CD4-positive, alpha-beta memory T cell (primary cell): ENCODE measurements at regions not wholly inside any gene's neighbourhood (a gene's known extent, or its start where the extent isn't known, plus 50 kb on each side); places are given as distances from the start of the nearest gene placed in this dataset.

Experiments
- CTCF ChIA-PET: fragments of 350-600 bp; sonication (Branson Sonifier 250); formaldehyde crosslinking; loops from one replicate; lab custom pipeline; 2021; ENCODE audit warnings: inconsistent platforms; ENCODE audit not compliant: partially characterized antibody; lab: Charles Lee
- POLR2A ChIA-PET: fragments of 350-600 bp; sonication (Branson Sonifier 250); formaldehyde crosslinking; loops from one replicate; lab custom pipeline; 2021; ENCODE audit not compliant: partially characterized antibody; lab: Charles Lee
- DNase-seq, 5 donors: peaks; one replicate each; pipeline versions ENCODE4 v3.0.0 to v3.0.0-alpha.2; 2020 to 2022; ENCODE audit warnings: mixed read lengths in 1 of 5
- H3K27ac ChIP-seq: one replicate; pipeline ENCODE4 v1.7.0; 2013; ENCODE audit warnings: low read depth, low read length
- H3K27me3 ChIP-seq: 2 replicates; pipeline ENCODE4 v1.7.0; 2013; ENCODE audit warnings: mild to moderate bottlenecking, low read length, moderate library complexity; ENCODE audit not compliant: insufficient read depth
- H3K36me3 ChIP-seq: 2 replicates; pipeline ENCODE4 v1.7.0; 2013; ENCODE audit warnings: mild to moderate bottlenecking, low read length, moderate library complexity; ENCODE audit not compliant: insufficient read depth
- H3K4me1 ChIP-seq: 2 replicates; pipeline ENCODE4 v1.7.0; 2013; ENCODE audit warnings: mild to moderate bottlenecking, low read length, moderate library complexity; ENCODE audit not compliant: insufficient read depth
- H3K4me3 ChIP-seq, 2 donors: one replicate each; pipeline ENCODE4 v1.7.0; 2013; ENCODE audit warnings: low read length in 2 of 2, mild to moderate bottlenecking in 1 of 2
- H3K9me3 ChIP-seq, 2 donors: one replicate each; pipeline ENCODE4 v1.7.0; 2013; ENCODE audit warnings: low read length in 2 of 2, control low read depth in 1 of 2; ENCODE audit not compliant: control insufficient read depth in 1 of 2
- H3K27ac Mint-ChIP-seq, 7 donors: one replicate each; pipeline ENCODE4 v1.8.0; 2020 to 2021; ENCODE audit warnings: mixed read lengths in 7 of 7, mild to moderate bottlenecking in 6 of 7, inconsistent platforms in 3 of 7, moderate library complexity in 3 of 7
- H3K27me3 Mint-ChIP-seq, 2 donors: one replicate each; pipeline ENCODE4 v1.8.0; 2020 to 2021; ENCODE audit warnings: mixed read lengths in 2 of 2
- H3K36me3 Mint-ChIP-seq, 2 donors: one replicate each; pipeline ENCODE4 v1.8.0; 2020 to 2021; ENCODE audit warnings: mixed read lengths in 2 of 2, inconsistent platforms in 1 of 2, mild to moderate bottlenecking in 1 of 2
- H3K4me1 Mint-ChIP-seq, 4 donors: one replicate each; pipeline ENCODE4 v1.8.0; 2020 to 2021; ENCODE audit warnings: mixed read lengths in 4 of 4, mild to moderate bottlenecking in 1 of 4
- H3K4me3 Mint-ChIP-seq, 8 donors: one replicate each; pipeline ENCODE4 v1.8.0; 2020 to 2021; ENCODE audit warnings: mixed read lengths in 8 of 8, mild to moderate bottlenecking in 7 of 8, moderate library complexity in 6 of 8, inconsistent platforms in 3 of 8
- H3K9me3 Mint-ChIP-seq, 8 donors: one replicate each; pipeline ENCODE4 v1.8.0; 2020 to 2021; ENCODE audit warnings: mixed read lengths in 8 of 8, mild to moderate bottlenecking in 5 of 8, inconsistent platforms in 3 of 8, moderate library complexity in 1 of 8
- intact Hi-C: fragments of 100-400 bp; cut with micrococcal nuclease; formaldehyde crosslinking; loops from one replicate; pipeline ENCODE4 v1.15.1; 2023

GRCh38 chr2:101569886-101570520 is 95.1 kb upstream of the RFX8 start:
- Histone ChIP-seq H3K27me3 (no peaks in the 10 kb centered on the region), H3K27ac (peak overlapping the region; percentile 29), H3K4me1 (peaks cover 19% of the 10 kb centered on the region), H3K36me3 (no peaks in the 10 kb centered on the region), H3K4me3 (no peak overlapping the region), H3K9me3 (no peaks in the 10 kb centered on the region)
- Mint-ChIP-seq H3K9me3 (peaks cover 0 to 5% (median 0%) of the 10 kb centered on the region in 8 donors), H3K27me3 (no peaks in the 10 kb centered on the region), H3K4me3 (peak overlapping the region in 6 of 8 donors; percentile 73 to 92 (median 82)), H3K4me1 (peaks cover 18 to 62% (median 44%) of the 10 kb centered on the region in 4 donors), H3K36me3 (no peaks in the 10 kb centered on the region), H3K27ac (peak overlapping the region in 6 of 7 donors; percentile 82 to 96 (median 92))
- intact Hi-C loops: loop anchor here (2.0 to 5.0 kb wide), 3 partner anchors 82 to 253 kb away; no protein-coding TSS in a partner anchor
- CTCF ChIA-PET: interaction anchor here (1.3 to 2.8 kb wide), 4 partner anchors 12 to 151 kb away, joined by 3 to 8 read pairs (median 6); partner anchors contain the start of gene MAP4K4
- no peak for DNase-seq
- POLR2A ChIA-PET: interaction anchor here (0.8 to 2.4 kb wide), 7 partner anchors 9 to 261 kb away, joined by 3 to 8 read pairs (median 4); partner anchors contain the start of genes MAP4K4 and RFX8

DNA sequence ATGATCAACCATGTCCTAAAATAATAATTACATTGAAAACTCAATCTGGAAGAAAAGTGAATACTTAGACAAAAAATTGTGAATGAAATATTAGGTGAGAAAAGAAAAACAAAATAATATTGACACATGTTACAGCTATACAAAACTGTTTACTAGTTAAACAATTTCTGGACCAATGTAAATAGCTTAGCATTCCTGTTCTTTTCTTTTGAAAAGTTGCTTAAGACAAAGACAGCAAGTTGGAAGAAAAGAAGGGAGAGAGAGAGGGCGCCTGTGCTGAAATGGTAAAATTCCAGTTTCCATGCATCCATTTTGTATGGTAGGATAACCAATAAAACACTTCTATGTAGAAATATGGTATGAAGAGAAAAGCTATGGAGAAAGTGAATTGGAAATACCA is 94.1 kb upstream of the RFX8 start:
- intact Hi-C loops: no loop called here
- Mint-ChIP-seq H3K27me3 (no peaks in the 10 kb centered on the region), H3K27ac (peak overlapping the region in 3 of 7 donors; percentile 16 to 80 (median 53)), H3K4me3 (peak overlapping the region in 3 of 8 donors; percentile 9 to 46 (median 27)), H3K36me3 (no peaks in the 10 kb centered on the region), H3K4me1 (peaks cover 23 to 58% (median 42%) of the 10 kb centered on the region in 4 donors), H3K9me3 (peaks cover 0 to 5% (median 0%) of the 10 kb centered on the region in 8 donors)
- Histone ChIP-seq H3K4me3 (no peak overlapping the region), H3K9me3 (no peaks in the 10 kb centered on the region), H3K36me3 (no peaks in the 10 kb centered on the region), H3K27me3 (no peaks in the 10 kb centered on the region), H3K4me1 (peaks cover 19% of the 10 kb centered on the region), H3K27ac (no peak overlapping the region)
- POLR2A ChIA-PET: interaction anchor here (0.7 to 1.1 kb wide), 3 partner anchors 32 to 147 kb away, joined by 3 to 4 read pairs (median 3); partner anchors contain the start of gene RFX8
- DNase-seq: no peak
- CTCF ChIA-PET: interaction anchor here (0.7 to 1.2 kb wide), 2 partner anchors 28 to 261 kb away, joined by 3 read pairs; no protein-coding TSS in a partner anchor

GRCh38 chr2:101566632-101567228 is 91.8 kb upstream of the RFX8 start:
- no peak for DNase-seq
- no peaks in the 10 kb centered on the region for H3K27me3 Mint-ChIP-seq
- no peak overlapping the region for H3K27ac Mint-ChIP-seq
- no peak overlapping the region for H3K4me3 Mint-ChIP-seq
- Histone ChIP-seq H3K9me3 (no peaks in the 10 kb centered on the region), H3K4me3 (no peak overlapping the region), H3K4me1 (peaks cover 32% of the 10 kb centered on the region), H3K27ac (no peak overlapping the region), H3K27me3 (no peaks in the 10 kb centered on the region), H3K36me3 (no peaks in the 10 kb centered on the region)
- intact Hi-C loops: no loop called here
- no peaks in the 10 kb centered on the region for H3K36me3 Mint-ChIP-seq
- POLR2A ChIA-PET: no interaction called here
- CTCF ChIA-PET: interaction anchor here (1.8 kb wide), 1 partner anchor 14 kb away, joined by 4 read pairs; no protein-coding TSS in a partner anchor
- H3K9me3 Mint-ChIP-seq: peaks cover 0 to 5% (median under 1%) of the 10 kb centered on the region in 8 donors
- H3K4me1 Mint-ChIP-seq: peaks cover 28 to 56% (median 43%) of the 10 kb centered on the region in 4 donors

DNA sequence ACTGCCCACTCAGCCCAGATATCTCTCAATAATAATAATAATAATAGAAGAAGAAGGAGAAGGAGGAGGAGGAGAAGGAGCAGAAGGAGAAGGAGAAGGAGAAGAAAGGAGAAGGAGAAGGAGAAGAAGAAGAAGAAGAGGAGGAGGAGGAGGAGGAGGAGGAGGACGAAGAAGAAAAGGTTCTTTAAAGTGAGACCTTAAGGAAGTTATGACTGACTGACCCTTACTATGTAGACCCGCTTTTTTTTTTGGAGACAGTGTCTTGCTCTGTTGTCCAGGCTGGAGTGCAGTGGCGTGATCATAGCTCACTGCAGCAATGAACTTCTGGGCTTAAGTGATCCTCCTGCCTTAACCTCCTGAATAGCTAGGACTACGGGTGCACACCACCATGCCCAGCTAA is 88.9 kb upstream of the RFX8 start:
- POLR2A ChIA-PET: no interaction called here
- no peaks in the 10 kb centered on the region for H3K27me3 ChIP-seq
- H3K4me1 Mint-ChIP-seq: peaks cover 34 to 51% (median 43%) of the 10 kb centered on the region in 4 donors
- no peak overlapping the region for H3K4me3 ChIP-seq
- intact Hi-C loops: no loop called here
- no peaks in the 10 kb centered on the region for H3K27me3 Mint-ChIP-seq
- no peak overlapping the region for H3K4me3 Mint-ChIP-seq
- H3K36me3 Mint-ChIP-seq: peaks cover 5 to 10% of the 10 kb centered on the region in 2 donors
- DNase-seq: no peak
- CTCF ChIA-PET: interaction anchor here (1.8 kb wide), 1 partner anchor 10 kb away, joined by 5 read pairs; no protein-coding TSS in a partner anchor
- H3K4me1 ChIP-seq: peaks cover 30% of the 10 kb centered on the region
- peaks cover 4 to 23% (median 16%) of the 10 kb centered on the region in 8 donors for H3K9me3 Mint-ChIP-seq
- no peak overlapping the region for H3K27ac ChIP-seq
- no peak overlapping the region for H3K27ac Mint-ChIP-seq
- H3K36me3 ChIP-seq: no peaks in the 10 kb centered on the region
- peaks cover 0 to 8% of the 10 kb centered on the region in 2 donors for H3K9me3 ChIP-seq

DNA sequence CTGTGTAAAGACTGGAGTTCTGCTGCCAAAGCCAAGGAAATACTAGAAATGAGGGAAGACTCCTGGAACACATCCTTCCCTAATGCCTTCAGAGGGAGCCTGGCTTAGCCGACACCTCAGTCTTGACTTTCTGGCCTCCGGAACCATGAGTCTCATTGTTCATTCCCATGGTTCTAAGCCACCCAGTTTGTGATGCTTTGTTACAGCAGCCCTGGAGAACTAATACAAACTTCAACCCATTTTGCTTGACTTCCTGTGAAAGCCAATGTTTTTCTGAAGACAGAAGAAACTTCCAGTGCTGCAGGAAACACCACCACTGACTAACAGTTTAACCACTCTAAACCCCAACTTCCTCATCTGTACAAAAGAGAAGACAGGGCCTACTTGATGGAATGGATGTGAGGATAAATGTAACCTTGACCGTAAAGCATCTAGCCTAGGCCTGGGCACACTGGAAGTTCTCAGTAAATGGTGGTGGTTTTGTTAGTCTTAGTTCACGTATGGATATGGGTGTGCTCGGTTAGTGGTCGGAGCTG is 85.9 kb upstream of the RFX8 start:
- Mint-ChIP-seq H3K36me3 (peaks cover 6 to 10% of the 10 kb centered on the region in 2 donors), H3K27me3 (no peaks in the 10 kb centered on the region), H3K27ac (peak overlapping the region; percentile 13 to 90 (median 49)), H3K4me1 (peaks cover 25 to 37% (median 33%) of the 10 kb centered on the region in 4 donors), H3K9me3 (peaks cover 4 to 24% (median 16%) of the 10 kb centered on the region in 8 donors), H3K4me3 (peak overlapping the region in 6 of 8 donors; percentile 31 to 73 (median 59))
- CTCF ChIA-PET: no interaction called here
- POLR2A ChIA-PET: interaction anchor here (1.1 kb wide), 1 partner anchor 10 kb away, joined by 4 read pairs; no protein-coding TSS in a partner anchor
- Histone ChIP-seq H3K27me3 (no peaks in the 10 kb centered on the region), H3K4me3 (peak overlapping the region in 1 of 2 donors; percentile 1), H3K36me3 (no peaks in the 10 kb centered on the region), H3K4me1 (peaks cover 30% of the 10 kb centered on the region), H3K9me3 (peaks cover 0 to 8% of the 10 kb centered on the region in 2 donors), H3K27ac (no peak overlapping the region)
- DNase-seq: peak in 3 of 5 donors; percentile 1 to 9 (median 5)
- intact Hi-C loops: no loop called here

- intact Hi-C loops: no loop called here
- Mint-ChIP-seq H3K4me1 (peaks cover 23 to 33% (median 30%) of the 10 kb centered on the region in 4 donors), H3K9me3 (peaks cover 4 to 24% (median 16%) of the 10 kb centered on the region in 8 donors), H3K27ac (peak overlapping the region in 1 of 7 donors; percentile 30), H3K27me3 (no peaks in the 10 kb centered on the region), H3K36me3 (peaks cover 6 to 10% of the 10 kb centered on the region in 2 donors), H3K4me3 (no peak overlapping the region)
- H3K4me3 ChIP-seq: no peak overlapping the region
- H3K9me3 ChIP-seq: peaks cover 0 to 8% of the 10 kb centered on the region in 2 donors
- no peaks in the 10 kb centered on the region for H3K36me3 ChIP-seq
- H3K4me1 ChIP-seq: peaks cover 30% of the 10 kb centered on the region
- H3K27me3 ChIP-seq: no peaks in the 10 kb centered on the region
- ChIA-PET CTCF (no interaction called here), POLR2A (no interaction called here)
- H3K27ac ChIP-seq: no peak overlapping the region
- DNase-seq: no peak
Observed at GRCh38 chr2:101559551-101559950, 84.6 kb upstream of the RFX8 start.
